Inflammatory macrophage treated with lipopolysaccharide for 1 hour (primary cell): ENCODE measurements at regions not wholly inside any gene's neighbourhood (a gene's known extent, or its start where the extent isn't known, plus 50 kb on each side); places are given as distances from the start of the nearest gene placed in this dataset.
"Not testable (repeated sequence)": the region's sequence is repeated elsewhere in the genome, so short reads cannot be mapped to it uniquely, and the experiment has no call there.

Experiments
- DNase-seq, 2 donors: peaks; one replicate each; pipeline ENCODE4 v3.0.0-alpha.2; 2020 to 2022

DNA sequence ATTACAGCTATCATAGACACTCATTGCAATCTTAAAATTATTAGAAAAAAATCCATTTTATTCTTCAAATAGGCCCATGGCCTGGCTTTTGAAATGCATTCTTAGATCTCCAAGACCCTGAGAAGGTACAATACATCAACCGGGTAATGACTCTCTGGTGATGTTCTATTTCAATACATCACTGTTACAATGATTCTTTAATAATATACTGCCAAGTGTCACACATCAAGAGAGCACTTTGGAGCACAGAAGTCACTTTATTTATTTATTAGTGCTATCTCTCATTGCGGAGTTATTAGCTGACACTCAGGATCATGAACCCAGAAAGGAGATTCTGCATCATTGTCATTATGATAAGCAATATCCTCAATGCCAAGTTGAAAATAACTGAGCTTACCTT, 748.5 kb upstream of the MBL2 start:
- DNase-seq = no peak

- DNase-seq = no peak
Measured at GRCh38 chr10:53508197-53508596, 735.6 kb upstream of the MBL2 start.

GRCh38 chr10:53504492-53504891, 731.9 kb upstream of the MBL2 start:
- not testable (repeated sequence) for DNase-seq

GRCh38 chr10:53491774-53492173, 719.2 kb upstream of the MBL2 start:
- DNase-seq = no peak

- DNase-seq = no peak
Measured at GRCh38 chr10:53490553-53490952, 718.0 kb upstream of the MBL2 start.

DNA sequence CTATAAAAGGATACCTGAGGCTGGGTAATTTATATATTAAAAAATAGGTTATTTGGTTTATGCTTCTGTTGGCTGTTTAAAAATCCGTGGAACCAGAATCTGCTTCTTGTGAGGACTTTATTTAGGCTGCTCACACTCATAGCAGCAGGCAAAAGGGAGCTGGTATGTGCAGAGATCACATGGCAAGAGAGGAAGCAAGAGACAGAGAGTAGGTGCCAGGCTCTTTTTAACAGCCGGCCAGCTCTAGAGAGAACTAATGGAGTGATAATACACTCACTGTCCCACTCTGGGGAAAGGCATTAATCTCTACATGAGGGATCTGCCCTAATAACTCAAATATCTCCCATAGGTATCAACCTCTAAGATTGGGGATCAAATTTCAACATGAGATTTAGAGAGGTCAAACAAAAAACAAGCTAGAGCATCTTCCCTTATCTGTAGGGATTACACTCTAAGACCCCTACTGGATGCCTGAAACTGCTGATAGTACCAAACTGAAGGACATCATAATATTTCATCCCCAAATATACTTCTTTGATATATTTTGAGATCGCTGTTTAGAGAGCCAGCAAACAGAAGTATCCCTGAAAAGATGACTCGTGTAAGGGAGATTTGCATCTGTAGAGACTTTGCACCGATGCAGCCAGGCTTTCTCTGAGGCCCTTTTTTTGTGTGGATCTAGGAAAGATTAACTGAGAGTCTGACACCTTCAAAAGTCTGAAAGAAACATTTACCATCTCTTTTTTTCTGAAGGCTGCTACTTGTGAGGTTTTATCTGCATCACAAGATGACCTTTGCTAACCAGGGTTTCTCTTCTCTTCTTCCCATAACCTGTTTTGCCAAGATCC, 717.0 kb upstream of the MBL2 start:
- DNase-seq = no peak

DNA sequence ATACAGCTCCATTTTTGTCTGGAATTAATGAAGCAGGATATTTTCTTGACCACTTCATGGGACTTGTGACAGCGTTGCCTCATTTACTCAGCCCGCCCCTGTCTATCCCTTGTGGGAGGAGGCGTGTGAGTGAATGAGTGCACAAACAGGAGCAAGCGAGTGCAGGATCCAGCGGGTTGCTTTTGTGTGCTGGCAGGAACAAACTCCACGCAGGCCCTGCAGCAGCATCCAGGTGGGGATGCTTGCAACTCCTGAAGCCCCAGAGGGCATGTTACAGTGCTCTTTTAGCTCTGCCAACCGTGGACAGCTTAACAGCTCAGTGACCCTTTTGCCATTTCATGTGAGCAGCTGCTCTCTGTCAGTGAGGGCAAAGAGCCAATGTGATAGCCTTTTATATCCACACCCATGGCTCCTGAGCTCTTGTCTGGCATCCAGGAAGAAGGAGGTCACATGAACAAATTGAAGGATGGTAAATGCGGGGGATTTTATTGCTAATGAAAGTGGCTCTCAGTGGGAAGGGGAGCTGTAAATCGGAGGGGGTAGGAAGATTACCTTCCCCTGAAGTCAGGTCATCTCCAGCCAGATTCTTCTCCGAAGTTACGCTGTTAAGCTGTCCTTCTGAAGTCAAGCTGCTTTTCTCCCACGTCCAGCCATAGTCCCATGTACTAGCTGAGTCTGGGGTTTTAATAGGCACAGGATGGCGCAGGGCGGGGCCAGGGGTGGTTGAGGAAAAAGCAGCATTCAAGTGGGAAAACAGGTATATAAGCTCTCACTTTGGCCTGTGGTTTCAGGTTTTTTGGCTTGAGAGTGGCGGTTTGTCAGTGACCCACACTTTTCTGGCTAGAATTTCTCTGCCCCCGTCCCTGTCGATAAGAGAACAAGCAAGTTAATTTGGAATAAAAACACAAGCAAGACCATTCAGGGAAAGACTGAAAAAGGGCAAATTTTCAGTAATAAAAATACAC, 714.7 kb upstream of the MBL2 start:
- DNase-seq = no peak

DNA sequence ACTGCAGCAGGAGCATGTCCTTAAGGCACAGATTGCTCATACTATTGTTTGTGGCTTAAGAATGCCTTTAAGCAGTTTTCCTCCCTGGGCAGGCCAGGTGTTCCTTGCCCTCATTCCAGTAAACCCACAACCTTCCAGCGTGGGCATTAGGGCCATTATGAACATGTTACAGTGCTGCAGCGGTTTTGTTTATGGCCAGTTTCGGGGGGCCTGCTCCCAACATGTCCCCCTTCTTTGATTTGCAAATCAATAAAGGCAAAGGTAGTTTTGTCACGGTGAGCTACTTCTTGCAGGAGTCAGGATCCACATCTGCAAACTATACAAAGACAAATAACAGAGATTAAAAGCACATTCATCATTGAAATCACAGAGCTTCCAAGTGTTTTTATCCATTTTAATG, 712.8 kb upstream of the MBL2 start:
- DNase-seq = not testable (repeated sequence)

DNA sequence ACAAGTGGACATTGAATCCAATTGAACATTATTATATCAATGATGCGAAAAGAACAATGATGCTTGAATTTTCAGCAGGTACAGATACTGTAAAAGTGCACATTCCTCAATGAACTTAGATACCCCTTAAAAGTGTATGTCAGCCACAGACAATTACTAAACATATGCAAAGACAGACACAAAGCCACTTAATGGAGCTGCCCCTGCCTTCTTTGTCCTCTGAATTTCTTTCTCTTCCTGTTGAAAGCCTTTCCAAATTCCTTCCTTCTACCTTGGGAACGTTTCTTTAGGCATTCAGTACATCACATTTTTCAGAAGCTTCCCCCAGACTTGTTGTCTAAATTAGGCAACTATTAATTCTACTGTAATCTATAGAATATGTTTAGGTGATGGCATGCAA, 706.8 kb upstream of the MBL2 start:
- no peak for DNase-seq

GRCh38 chr10:53477313-53477675, 704.7 kb upstream of the MBL2 start:
- DNase-seq = no peak

DNA sequence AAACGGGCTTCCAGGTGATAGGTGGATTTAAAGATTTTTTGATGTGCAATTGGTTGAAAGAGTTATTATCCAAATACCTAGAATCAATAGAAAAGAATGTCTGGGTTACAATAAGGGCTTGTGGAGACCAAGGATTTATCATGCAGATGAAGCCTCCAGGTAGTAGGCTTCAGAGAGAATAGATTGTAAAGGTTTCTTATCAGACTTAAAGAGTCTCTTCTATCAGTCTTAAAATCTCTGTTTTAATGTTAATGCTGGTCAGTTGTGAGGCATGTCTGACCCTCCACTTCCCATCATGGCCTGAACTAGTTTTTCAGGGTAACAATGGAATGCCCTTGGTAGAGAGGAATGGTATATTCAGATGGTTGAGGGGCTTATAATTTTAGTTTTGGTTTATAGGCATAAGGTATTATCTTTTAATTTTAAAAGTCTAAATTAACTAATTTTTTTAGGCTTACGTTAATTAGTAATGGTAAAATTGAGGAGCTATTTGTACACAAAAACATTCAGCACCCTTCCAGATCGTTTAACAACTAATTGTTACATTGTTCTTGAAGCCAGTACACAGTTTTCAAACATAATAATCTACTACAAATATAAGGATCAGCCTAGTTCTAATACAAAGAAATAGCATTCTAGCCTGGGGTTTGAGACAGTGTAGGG, 704.2 kb upstream of the MBL2 start:
- DNase-seq = no peak

GRCh38 chr10:53469383-53469782, 696.8 kb upstream of the MBL2 start:
- DNase-seq = no peak

- no peak for DNase-seq
Measured at GRCh38 chr10:53463539-53463938, 691.0 kb upstream of the MBL2 start.

DNA sequence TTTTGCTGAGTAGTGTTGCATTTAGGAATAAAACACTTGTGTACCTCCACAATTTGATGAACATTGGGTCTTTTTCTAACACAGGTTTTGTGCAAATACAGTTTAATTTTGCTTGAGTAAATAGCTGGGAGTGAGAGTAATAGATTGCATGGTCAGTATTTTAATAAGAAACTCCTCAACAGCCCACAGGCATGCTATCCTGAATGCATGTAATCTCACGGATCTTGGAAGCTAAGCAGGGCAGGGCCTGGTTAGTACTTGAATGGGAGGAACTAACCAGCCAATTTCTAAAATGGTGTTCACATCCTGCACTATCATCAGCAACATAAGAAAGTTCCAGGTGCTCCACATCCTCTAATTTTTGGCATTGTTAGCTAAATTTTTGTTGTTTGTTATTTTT, 685.4 kb upstream of the MBL2 start:
- DNase-seq = no peak

- no peak for DNase-seq
Measured at GRCh38 chr10:53453196-53453595, 680.6 kb upstream of the MBL2 start.

DNA sequence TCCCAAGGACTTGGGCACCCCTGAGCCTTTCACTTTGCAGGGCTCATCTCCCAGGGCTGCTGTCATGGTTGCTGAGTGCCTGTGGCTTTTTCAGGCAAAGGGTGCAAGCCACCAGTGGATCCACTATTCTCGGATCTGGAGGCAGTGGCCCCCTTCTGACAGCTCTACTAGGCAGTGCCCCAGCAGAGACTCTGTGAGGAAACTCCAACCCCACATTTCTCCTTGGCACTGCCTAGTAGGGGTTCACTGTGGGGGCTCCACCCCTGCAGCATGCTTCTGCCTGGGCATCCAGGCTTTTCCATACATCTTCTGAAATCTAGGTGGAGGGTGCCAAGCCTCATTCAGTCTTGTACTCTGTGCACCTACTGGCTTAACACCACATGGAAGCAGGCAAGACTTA, 675.0 kb upstream of the MBL2 start:
- DNase-seq = no peak

DNA sequence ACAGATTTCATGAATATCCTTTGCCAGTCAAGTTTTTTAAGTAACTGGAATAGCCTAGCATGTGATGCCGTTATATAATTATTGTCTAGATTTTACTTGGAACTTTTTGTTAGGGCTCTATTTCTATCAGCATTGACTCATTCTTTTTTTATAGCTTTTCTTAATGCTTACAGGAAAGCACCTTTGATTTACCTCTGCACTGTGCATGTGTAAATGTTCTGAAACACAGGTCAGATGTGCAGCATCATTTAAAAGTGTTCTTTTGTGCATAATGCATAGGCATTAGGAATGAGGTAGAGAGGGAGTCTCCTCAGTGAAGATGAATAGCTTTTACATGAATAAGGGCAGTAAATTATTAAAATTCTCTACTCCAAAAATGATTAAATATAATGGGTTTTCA, 669.3 kb upstream of the MBL2 start:
- DNase-seq = no peak

DNA sequence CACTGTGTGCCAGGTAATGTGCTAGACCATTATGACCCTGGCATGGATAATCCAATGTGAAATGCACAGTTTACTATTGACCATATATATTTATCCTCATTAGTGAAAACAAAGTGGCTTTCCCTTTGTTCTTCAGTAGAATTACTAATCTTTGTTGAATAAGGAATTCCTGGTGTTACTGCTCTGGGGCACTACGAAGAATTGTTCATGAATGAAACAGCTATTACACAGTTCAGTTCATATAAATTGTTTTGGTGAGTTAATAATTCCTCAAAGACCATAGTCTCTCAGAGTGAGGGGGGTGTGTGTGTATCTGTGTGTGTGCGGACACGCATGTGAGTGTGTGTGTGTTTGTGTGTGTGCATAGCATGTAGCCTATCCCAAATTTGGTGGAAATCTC, 668.0 kb upstream of the MBL2 start:
- DNase-seq = no peak

DNA sequence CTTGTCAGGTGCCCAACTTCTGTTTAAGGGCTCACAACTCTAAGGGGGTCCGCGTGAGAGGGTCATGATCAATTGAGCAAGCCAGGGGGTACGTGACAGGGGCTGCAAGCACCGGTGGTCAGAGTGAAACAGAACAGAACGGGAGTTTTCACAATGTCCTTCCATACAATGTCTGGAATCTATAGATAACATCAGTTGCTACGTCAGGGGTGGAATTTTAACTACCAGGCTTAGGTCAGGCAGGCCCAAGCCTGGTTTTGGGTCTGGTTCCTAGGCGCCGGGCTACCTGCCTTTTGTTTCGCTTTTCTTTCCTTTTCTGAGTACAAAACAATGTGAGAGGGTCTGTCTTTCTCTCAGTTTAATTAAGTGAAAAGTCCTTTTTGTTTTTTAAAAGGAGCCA, 666.5 kb upstream of the MBL2 start:
- DNase-seq = not testable (repeated sequence)

DNA sequence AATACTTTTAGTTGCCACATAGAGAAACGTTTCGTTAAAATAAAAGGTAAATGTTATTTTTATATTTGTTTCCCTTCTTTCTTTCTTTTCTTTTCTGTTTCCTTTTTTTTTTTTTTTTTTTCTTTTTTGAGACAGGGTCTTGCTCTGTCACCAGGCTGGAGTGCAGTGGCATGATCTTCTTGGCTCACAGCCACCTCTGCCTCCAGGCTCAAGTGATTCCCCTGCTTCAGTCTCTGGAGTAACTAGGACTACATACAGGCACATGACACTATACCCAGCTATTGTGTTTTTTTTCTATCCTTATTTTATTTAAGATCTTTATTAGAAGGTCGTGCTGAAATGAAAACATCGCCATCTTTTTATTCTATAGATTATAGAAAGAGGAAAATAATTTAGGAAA, 661.8 kb upstream of the MBL2 start:
- DNase-seq = no peak

GRCh38 chr10:53432035-53432434, 659.5 kb upstream of the MBL2 start:
- DNase-seq = no peak

GRCh38 chr10:53430974-53431373, 658.4 kb upstream of the MBL2 start:
- no peak for DNase-seq

GRCh38 chr10:53430127-53430891, 657.7 kb upstream of the MBL2 start:
- no peak for DNase-seq
